HG02763 (cell line): ENCODE measurements at regions not wholly inside any gene's neighbourhood (a gene's known extent, or its start where the extent isn't known, plus 50 kb on each side); places are given as distances from the start of the nearest gene placed in this dataset.

ENCODE experiments used
- ATAC-seq: cut with Tn5 transposase; IDR thresholded peaks from one replicate; pipeline ENCODE4 v1.9.1; 2021; ENCODE audit warnings: mild to moderate bottlenecking, moderate library complexity; ENCODE audit not compliant: unreplicated experiment

DNA sequence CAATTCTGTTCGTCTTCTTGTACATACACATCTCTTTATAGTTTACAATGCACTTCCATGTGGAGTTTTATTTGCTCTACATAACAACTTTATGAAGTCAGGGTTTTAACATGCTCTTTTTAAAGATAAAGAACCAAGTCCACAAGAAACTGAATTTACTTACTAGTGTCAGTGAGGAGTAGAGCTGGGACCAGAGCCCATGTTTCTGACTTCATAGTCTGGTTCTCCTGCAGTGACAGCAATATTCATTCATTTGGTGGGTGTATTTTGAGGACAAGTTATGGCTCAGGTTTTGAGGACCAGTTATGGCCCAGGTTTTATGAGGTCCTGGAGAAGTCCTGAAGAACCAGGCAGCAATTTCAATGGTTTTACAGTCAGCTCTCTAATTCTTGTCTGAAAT lies 481.9 kb upstream of the TNC start:
- no peak for ATAC-seq

DNA sequence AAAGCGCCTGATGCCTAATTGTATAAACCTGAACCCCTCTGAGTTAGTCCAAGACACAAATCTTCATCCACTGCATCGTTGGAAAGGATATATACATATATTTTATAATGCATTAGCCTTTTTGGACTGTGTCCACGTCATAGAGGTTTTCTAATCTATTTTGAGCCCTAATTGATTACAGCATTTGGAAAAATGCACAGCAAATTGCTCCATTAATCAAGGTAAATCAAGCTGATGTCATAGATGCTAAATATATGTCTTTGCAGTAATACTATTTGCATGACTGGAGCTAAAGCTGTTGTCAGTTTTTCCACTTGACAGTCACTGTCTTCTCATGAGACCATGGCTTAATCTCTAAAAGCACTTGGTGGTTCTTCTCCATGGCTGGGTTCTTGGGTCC lies 483.5 kb upstream of the TNC start:
- ATAC-seq, result no peak

DNA sequence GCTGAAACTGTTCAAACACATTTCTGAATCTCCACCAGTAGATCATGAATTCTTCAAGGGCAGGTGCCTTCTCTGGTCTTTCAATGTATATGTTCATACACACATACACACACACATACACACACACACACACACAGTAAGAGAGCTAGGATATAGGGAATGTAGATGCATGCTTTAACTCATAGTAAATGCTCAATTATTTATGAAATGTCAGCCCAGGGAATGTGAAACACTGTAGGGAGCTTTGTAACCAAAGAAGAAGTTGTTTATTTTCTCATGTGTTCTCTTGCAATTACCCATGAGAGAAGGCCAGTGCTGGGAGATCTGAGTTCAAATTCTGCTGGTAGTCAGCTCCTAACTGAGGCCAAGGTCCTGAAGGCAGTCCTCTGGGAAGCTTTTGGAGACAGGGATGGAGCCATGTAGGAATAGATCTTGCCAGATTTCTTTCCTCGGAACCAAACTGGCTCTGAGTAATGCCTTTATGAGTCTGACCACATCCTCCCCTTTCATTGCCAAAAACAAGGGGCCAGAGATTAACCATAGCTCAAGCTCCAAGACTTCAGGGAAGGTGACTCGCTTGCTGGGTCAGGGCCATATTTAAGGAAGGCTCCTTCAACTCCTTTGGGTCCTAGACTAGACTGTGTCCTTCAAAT lies 487.0 kb upstream of the TNC start:
- no peak for ATAC-seq

DNA sequence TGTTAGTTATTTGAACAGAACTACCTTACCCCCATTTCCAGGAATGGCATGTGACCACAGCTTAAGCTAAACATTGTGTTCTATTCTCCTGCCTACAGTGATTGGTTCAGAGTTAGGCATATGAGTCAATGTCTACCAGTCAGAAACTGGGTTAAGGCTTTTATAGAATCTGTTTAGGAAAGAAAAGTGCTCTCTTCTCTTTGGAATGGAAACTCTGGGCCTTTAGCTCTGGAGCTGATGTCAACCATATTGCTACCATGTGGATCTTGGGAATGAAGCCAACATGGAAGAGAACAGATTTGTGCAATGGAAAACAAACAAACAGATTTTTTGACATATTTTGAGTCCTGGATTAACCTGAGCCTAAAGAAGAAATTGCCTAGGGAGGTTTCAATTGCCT lies 488.9 kb upstream of the TNC start:
- no peak for ATAC-seq

DNA sequence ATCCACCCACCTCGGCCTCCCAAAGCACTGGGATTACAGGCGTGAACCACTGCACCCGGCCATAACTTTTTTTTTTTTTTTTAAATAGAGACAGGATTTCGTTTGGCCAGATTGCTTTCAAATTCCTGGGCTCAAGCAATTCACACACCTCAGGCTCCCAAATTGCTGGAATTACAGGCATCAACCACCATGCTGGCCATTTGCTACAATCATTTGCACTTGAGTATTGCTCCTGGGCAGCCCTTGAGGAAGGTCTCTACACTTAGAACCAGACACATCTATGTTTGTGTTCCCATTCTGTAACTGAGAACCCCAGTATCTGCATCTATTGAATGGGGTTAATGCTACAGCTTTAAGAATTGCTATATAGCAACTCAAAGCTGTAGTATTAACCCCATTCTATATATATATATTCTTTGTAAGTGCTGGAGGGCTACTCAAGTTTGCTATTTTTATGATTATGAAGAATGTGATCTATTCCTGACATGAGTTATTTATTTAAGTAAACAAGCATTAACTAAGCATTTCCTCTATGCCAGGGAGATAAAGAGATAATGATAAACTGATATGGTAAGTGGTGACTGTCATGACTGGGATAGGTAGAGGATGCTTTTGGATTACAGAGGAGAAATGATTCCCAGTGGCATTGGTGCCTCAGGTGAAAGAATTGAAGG lies 496.5 kb upstream of the TNC start:
- ATAC-seq, result no peak

DNA sequence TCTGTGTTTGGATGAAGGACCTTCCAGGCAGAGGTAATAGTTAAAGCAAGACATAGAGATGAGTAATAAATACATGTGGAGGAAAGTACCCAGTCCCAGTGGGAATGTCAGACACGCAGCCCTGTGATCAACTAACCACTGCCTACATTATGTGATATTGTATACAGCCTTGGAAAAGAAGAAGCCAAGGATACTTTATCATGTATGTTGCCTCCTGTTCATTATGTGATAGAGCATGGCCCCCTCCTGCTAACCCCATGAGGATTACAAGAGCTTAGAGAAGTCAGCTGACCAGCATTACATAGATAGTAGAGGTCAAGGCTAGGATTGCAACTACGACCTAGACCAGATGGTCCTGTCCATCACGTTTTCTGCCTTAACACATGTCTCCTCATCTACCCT lies 497.0 kb upstream of the TNC start:
- ATAC-seq, result no peak

DNA sequence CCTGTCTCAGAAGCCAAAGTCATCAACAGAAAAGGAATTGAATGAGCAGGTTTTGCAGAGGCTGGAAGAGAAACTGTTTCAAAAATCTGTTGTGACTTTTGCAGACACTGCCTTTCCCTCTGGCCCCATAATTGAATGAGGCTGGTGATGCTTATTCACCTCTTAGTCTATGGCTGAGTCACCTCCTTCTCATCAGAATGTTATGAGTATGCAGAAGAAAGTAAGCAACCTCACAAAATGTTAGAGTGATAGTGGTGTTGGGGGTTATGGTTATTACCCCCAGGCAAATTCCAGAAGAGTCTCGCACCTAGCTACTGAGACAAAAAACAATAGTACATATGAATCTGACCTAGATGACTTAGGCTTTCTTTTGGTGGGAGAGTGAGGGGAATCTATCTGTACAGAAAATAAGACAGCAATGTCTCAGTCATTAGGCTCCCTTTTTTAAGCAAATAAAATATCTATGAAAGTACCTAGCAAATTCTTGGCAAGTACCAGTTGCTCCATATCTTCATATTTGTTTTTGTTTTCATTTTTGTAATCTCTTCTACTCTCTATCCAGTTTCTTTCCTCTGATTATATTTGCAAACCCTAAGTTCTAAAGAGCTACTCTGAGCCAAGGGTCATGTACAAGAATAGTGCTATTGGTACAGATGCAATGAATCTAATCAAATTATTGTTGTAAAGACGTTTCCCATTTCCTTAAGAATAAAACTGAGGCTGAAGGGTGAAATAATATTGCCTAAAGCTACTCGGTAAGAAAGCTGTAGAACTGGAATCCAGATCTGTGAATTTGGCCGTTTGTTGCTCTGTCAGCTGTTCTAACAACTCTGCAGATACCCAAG lies 498.1 kb upstream of the TNC start:
- ATAC-seq, result no peak

DNA sequence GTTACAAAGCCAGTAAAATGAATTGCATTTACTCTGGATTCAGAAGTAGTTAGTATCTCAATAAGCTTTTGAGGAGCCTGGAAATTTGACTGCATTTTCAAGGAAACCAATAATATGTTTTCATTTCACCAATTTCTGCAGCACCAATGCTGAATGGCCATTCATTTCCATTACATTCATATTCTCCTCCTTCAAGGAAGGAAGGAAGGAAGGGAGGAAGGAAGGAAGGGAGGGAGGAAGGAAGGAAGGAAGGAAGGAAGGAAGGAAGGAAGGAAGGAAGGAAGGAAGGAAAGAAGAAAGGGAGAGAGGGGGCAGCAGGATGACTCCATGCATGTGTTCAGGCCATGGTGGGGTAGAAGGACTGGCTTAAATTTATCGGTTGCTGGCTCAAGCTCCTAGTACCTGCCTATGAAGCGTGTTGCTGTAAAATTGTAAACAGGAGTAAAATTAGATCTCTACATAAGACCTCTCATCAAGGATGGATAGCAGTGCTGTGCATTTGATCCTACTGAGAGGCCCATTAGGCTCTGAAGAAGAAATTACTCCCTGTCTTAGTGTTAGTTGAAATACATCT lies 498.8 kb upstream of the TNC start:
- no peak for ATAC-seq

DNA sequence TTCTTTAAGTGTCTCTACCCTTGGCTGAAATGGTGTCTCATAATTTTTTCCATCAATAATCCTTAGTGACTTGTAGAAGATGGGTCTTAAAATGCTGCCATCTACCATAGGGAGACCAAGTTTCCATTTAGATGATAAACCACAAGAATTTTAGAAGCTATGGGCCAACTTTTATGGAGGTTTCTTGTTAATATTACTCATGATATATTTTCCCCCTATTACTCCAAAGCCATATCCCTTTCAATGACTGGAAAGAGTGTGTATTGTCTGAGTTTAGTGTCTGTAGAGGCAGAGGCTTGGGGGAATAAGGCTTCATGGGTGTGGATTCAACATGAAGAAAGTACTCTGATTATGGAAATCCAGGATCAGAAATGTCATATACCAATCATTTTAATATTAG lies 507.3 kb upstream of the TNC start:
- no peak for ATAC-seq

DNA sequence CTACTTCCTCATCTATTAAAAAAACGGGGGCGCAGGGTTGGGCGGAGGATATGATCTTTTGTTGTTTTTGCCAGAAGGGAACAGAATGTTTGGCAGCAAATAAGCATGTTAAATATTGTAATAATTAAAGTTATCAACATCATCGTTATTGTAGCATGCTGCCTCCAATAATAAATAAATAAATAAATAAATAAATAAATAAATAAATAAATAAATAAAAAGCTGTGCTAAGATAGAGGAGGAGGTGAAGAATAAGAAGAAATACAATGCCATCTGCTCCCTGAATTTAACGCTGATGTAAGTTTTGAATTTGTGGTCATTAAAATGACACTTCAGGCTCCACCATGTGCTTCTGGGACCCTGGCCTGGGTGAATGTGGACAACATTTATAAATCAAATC lies 508.0 kb upstream of the TNC start:
- ATAC-seq, result no peak

DNA sequence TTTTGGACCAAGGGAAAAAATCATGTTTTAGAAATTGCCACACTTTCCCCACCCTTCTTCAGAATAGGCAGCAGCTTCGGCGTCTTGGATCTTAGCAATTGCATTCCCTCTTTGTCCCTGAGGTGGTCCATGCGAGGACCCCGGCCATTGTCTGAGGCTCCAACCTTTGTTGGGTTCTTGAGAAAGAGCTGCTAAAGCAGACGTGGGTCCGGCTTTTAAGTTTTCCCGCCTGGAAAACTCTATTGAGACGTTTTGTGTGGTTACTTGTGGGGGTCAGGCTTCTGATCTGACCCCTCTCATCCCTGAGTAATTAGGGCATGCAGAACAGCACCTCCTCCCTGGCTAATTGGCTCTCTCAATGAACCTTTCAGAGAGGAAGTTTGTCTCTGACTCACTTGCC lies 509.6 kb upstream of the TNC start:
- ATAC-seq, result no peak

DNA sequence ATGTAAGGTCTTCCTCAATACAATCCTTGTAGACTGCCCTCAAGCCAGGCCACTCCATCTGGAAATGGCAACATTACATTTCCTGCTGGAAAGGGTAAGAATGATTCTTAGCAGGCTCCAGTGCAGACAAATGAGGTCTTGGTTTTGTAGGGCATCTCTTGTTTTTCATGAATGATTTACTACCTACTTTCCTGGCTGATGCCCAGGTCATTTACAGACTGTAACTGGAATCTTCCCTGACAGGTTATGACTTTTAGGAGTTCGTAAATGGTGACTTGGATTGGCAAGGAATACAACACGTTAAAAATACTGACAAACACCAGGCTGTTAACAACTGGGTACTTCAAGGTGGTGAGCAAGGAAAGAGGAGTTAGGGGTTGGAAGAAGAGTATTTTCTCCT lies 510.5 kb upstream of the TNC start:
- no peak for ATAC-seq

DNA sequence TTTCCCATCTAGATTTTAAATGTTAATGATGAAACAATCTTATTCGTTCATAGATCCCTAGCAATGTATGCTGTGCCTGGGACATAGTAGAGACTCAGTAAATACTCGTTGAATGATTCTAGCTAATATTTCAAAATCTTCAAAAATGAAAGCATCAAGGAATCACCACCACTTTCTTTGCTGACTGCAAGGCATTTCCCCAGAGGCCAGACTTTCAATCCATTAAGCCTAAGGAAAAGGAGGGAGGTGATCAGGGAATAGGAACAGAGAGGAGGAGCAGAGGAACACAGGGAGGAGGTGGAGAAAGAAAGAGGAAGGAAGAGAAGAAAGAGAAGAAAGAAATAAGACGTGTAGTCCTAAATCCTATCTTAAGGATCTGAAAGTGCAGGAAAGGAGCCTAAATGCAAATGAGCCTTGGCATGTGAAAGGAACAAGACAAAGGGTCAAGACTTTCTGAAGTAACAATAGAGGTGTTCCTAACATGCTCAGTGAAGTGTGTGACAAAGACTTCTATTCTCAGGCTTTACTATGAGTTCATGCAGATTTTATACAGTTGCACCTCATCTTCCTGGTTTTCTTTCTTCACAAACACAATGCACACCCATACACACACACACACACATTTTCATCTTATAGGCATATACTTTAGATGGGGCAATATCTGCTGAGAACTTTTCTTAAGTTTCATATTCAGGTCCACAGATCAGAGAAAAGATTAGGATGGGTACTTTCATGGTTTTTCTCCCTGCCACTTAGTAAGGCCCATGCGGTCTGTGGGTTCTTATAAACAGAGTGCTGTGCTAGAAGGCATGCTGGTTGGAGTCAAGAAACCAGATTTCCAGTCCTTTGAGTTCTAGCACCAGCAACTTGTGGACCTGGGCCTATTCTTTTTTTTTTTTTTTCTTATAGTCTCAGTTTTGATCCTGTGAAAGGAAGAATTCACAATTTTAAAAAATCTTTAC lies 512.2 kb upstream of the TNC start:
- no peak for ATAC-seq

DNA sequence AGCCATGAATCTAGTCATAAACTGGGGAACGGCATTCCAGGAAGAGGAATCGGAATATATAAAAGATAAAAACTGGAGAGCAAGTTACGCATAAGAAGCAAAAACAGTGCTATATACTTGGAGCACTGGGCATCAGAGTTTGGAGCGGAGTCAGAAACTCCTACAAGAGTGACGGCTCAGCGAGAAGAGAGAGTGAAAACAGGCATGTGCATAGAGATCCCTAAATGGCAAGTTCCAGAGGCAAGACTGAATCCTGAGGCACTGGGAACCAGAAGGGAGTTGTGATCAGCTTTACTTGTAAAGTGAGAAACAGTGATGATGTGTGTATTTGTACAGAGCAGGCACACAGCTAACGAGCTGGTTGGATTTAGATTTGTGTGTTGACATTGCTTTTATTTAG lies 514.4 kb upstream of the TNC start:
- no peak for ATAC-seq

DNA sequence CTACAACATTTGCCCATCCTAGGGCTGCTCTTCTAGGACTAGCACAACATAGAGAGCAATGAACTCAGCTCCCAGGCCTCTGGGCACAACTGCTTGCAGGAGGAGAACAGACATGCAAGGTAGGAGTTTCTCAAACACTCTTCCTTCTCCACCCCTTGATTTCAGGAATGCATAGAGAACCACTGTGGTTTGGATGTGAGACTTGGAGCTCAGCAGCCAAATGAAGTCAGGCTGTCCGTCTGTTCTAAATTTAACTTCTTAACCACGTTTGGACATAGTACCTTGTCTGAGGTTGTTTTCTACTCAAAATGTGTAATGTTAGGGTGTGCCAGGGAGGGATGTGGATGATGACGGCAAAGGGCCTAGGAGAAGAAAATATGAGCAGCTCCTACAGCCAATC lies 515.1 kb upstream of the TNC start:
- ATAC-seq, result no peak

DNA sequence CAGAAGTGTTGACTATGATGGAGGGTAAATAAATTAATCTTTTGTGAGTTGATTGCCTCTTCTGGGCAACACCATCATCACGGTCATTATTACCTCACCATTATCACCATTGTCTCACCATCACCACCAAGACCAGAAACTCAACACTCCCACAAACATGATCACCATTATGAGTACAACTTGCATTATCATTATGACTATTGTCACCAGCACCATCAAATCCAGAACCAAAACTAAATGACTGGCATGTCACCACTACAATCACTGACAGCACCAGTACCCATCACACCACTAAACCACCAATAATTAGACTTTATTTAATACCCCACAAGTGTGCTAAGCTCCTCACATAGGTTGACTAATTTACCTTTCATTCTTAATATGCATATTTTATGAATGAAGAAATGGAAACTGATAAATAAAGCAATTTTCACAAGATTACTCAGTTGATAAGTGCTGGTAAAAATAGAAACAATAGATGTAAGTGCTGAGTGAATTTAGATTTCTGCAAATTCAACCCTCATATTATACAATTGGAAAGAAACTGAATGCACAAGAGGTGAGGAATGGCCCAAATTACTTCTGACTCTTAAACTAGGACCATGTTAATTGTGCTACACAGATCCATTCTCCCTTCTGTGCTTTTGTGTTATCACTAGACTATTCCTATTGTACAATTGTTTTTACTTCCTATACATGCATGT lies 517.8 kb upstream of the PAPPA start:
- no peak for ATAC-seq

DNA sequence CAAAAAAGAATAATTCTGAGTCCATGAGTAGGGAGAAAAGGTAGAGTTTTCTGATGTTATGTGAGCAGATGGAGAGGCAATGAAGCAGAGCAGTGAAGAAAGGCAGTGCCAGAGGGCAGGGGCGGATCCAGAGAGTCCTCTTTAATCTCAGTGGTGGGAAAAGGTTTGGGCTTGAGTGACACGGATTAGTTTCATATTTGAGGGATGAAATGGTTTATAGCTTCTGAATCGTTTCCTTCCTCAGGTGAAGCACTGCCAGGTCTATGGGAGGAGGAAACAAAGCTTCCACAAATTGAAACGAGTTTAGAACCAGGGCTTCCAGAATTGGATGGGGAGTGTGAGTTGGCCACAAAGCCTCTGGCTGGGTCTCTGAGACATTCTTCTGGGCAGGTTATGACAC lies 517.0 kb upstream of the PAPPA start:
- no peak for ATAC-seq

DNA sequence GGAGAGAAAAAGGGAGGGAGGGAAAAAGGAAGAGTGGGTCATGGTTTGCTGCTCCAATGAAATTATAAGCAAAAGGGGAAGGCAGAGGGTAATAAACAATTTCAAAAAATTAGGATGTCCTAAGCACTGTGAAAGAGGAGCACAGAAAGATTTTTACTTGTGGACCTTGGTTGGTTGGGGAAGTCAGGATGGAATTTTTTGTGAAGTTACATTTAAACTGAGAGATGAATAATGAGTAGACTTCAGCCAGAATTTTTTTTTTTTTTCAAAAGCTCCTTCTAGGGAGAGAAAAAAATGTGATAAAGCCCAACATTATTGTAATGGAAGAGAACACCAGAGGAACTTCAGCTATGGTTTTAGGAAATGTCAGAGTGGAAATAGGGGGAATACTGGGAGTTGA lies 515.9 kb upstream of the PAPPA start:
- no peak for ATAC-seq

DNA sequence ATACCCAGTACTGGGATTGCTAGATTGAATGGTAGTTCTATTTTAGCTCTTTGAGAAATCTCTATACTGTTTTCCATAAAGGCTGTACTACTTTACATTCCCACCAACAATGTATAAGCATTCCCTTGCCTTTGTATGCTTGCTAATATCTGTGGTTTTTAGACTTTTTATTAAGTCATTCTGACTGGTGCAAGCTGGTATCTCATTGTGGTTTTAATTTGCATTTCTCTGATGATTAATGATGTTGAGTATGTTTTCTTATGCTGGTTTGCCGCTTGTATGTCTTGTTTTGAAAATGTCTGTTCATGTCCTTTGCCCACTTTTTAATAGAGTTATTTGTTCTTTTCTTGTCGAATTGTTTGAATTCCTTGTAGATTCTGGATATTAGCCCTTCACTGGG lies 512.7 kb upstream of the PAPPA start:
- ATAC-seq, result no peak

DNA sequence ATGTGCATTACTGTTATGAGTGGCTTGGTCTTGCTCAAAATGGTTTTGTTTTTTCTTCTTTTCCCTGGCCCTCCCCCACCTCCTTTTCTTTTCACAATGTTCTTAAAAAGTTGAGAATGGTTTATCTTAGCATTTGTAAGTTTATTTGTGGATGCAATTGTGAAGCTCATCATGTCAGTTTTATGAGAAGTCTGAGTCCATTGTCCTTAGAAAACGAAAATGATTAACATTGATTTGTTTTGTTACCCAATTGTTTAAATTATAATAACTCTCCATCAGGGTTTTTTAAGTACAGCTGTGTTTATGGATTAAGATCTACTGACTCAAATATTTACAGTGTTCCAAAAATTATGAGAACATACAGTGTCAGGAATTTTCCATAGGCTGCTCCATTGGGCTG lies 511.3 kb upstream of the PAPPA start:
- no peak for ATAC-seq
